GM19468 (cell line): ENCODE measurements at regions not wholly inside any gene's neighbourhood (a gene's known extent, or its start where the extent isn't known, plus 50 kb on each side); places are given as distances from the start of the nearest gene placed in this dataset.

ENCODE experiments used
- ATAC-seq: cut with Tn5 transposase; IDR thresholded peaks from one replicate; pipeline ENCODE4 v1.9.1; 2021; ENCODE audit warnings: mild to moderate bottlenecking, moderate library complexity, moderate number of reproducible peaks; ENCODE audit not compliant: unreplicated experiment; ENCODE audit errors: extremely low read depth

DNA sequence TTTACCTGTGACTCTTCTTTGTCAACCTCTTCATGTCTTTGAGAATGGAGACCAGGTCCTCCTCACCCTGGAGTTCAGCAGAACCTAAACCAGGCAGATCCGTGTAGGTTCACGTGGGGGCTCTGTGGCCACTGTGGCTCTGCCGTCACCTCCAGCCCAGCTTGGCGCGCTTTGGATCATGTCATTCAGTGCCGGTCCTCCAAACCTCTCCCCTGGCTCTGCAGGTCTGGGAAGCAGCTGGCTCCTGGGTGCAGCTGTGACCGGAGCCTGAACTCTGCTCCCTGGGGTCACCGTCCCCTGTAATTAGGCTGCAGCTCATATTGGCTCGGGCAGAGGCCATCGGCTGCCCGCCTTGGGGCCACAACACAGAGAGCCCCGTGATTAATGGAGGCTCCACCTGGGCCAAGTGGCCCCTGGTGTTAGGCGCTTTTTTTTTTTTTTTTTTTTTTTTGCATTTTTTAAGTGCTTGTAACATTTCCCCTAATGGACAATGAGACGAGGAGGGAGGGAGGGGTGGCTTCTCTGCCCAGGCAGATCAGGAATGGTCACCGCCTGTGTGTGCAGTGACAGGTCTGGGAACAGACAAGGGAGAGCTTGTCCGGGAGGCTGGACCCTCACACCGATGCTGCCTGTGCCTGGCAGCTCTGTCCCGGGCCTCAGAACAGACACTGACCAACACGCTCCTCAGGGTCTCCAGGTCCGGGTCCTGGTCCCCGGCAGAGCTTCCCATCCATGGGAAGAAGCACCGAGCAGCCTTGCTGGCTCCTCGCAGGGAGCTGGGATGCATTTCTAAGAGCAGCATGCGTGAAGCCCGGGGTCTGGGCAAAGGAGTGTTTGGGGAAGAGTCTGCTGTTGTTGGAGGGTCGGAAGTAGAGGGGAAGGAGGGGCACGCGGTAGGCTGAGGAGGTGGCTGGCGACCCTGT is 247.9 kb downstream of the SEC14L1 start:
- ATAC-seq, result no peak

DNA sequence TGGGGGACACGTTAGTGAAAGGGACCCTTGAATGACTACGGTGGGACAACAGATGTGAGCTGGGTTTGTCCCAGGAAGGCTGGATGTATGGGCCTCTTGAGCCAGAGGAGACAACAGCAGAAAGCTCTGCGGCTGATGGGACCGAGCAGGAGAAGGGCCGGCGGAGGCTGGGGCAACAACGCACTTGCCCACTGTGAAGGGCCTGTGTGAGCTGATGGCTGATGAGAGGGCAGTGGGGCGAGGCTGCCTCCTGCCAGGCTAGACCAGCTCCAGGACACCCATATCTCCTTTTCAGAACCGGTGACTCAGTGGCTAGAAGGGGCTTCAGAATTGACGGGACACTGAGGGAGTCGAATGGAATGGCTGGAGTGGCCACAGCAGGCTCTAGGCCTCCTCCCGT is 250.1 kb downstream of the SEC14L1 start:
- ATAC-seq, result no peak

- no peak for ATAC-seq
Observed at GRCh38 chr17:77391668-77392375, 251.1 kb downstream of the SEC14L1 start.

GRCh38 chr17:77392376-77393273 is 251.9 kb downstream of the SEC14L1 start:
- ATAC-seq, result no peak

- ATAC-seq, result no peak
Observed at GRCh38 chr17:77393274-77393600, 252.5 kb downstream of the SEC14L1 start.

DNA sequence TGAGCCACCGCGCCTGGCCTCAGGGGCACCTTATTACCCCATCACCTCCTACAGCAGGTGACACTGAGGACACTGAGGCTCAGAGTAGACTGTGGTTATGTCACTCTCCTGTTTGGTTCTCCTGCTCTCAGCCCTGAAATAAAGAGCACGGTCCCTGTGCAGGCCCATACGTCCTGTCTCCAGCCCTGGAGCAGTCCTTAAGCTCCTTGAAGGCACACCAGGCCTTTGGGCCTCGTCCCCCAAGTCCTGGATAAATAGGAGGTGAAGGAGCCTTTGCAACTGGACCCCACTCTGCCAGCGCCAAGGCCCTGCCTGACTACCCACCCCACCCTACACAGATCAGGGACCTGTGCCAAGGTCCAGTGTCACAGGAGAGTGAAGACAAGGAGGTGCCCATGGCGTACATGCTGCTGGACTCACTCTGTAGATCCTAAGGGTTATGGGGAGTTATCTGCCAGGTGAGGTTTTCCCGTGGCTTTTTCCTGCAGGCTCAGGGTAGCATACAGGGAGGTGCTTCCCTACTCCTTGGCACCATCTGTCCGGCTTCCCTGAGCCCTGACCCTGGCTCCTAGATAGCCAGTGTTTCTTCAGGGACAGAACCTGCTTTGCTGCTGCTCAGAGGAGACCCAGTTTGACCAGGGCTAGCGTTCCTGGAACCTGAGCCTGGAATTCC is 253.2 kb downstream of the SEC14L1 start:
- ATAC-seq, result no peak

DNA sequence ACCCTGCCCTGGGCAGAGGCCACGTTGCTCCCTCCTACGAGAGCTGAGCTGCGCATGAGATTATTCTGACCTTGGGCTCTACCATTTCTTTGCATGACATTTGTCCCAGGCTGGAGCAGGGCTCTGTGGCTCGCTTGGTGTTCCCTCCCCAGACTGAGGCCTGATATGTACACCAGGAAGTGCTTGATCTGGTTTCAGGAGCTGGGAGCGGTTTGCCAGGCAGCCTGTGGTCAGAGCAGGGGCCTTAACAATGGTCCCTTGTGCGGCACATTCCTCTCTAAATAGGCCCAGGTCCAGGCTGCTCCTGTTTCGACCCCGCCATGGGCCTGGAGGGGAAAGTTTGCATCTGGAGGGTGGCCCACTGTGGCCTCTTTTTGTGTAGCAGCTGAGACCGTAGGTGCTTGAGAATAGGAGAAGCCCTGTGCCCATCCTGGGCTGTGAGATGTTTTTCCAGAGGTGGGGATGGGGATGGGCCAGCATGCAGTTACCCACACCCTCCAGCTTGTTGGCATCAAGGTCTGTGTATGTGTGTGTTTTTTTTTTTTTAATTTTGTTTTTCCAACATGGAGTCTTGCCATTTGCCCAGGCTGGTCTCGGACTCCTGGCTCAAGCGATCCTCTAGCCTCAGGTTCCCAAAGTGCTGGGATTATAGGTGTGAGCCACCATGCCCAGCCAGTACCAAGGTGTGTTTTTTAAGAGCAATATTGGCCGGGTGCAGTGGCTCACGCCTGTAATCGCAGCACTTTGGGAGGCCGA is 253.9 kb downstream of the SEC14L1 start:
- no peak for ATAC-seq

DNA sequence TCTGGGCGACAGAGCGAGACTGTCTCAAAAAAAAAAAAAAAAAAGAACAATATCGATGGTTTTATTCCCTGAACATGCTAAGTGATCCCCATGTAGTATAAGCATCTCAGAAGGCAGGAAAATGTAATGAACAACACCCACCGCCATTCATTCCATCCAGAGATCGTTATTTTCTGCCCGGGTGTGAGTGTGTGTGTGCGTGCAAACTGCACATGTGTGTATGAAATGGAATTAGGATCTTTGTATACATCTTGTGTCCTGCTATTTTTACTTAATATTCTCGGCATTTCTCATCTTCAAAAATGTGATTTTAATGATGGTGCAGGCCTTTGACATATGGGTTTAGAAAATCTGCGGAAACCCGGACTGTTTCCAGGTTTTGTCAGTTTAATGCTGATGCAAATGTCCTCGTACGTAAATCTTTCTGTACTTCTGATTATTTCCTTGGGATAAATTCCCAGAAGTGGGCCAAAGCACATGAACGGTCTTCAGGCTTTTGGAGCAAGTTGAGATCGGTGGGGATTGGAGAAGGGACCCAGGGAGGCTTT is 254.8 kb downstream of the SEC14L1 start:
- no peak for ATAC-seq

DNA sequence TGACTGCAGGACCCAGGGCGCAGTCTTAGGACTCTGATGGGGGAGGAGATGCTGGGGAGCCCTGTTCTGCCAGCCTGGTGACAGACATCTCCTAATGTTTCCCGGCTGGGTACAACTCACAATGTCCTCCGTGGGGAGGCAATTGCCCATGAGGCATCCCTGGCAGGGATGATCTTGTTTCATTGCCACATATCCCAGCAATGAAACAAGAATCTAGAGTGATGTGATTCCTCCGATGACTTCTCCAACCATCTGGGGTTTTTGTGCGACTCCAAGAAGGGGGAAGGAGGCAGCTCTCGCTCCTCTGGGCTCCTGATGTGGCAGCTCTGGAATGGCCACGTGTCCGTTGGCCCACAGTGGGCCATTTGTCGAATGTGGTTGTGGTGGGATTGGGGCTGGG is 255.8 kb downstream of the SEC14L1 start:
- no peak for ATAC-seq

DNA sequence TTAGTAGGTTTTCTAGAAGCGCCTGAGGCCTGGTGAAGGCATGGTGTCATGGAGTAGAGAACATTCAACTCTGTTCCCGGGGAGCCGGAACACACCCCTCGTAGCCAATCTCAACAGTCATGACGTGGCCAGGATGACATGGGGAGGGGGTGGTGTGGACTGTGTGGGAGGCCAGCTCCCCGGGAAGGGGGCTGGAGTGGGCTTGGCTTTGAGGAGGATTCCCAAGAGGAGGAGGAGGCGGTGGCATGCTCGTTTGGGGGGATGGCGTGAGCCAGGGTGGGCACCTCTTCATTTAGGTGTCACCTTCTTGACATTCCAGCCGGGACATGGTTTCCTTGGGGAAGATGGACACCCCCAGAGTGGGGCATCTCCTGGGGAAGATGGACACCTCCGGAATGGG is 257.5 kb downstream of the SEC14L1 start:
- no peak for ATAC-seq

- no peak for ATAC-seq
Observed at GRCh38 chr17:77399319-77399957, 258.7 kb downstream of the SEC14L1 start.

DNA sequence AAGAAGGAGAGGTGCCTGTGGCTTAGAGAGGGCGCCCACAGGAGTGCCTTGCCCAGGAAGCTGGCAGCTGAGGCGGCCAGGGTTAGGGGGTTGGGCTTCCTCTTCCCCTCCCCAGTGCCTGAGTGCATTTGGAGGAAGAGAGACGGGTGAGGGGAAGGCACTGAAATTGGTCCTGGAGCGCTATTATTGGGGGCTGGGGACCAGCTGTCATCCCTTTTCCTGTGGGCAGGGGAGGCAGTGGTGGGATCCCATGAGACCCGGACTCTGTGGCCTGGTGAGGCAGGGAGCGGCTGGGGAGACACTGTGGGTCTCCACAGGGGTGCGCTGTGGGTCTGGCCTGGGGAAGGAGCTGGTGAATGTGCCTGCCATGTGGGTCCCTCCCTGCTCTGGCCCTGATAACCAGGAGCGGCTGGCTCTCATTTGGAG is 259.7 kb downstream of the SEC14L1 start:
- no peak for ATAC-seq

GRCh38 chr17:77402159-77402731 is 261.5 kb downstream of the SEC14L1 start:
- ATAC-seq, result no peak

DNA sequence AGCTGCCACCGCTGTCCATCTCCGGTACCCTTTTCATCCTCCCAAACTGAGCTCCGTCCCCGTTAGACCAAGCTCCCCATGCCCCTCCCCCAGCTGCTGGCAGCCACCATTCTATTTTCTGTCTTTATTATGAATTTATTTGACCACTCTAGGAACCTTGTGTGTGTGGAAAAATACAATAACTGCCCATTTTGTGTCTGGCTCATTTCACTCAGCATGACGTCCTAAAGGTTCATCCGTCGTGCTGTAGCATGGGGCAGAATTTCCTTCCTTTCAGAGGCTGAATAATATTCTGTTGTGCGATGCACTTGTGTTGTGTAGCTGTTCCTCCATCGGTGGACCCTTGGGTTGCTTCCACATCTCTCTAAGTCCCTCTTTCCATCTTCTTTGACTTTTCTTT is 263.1 kb downstream of the SEC14L1 start:
- no peak for ATAC-seq

- ATAC-seq, result no peak
Observed at GRCh38 chr17:77404812-77405581, 264.2 kb downstream of the SEC14L1 start.

DNA sequence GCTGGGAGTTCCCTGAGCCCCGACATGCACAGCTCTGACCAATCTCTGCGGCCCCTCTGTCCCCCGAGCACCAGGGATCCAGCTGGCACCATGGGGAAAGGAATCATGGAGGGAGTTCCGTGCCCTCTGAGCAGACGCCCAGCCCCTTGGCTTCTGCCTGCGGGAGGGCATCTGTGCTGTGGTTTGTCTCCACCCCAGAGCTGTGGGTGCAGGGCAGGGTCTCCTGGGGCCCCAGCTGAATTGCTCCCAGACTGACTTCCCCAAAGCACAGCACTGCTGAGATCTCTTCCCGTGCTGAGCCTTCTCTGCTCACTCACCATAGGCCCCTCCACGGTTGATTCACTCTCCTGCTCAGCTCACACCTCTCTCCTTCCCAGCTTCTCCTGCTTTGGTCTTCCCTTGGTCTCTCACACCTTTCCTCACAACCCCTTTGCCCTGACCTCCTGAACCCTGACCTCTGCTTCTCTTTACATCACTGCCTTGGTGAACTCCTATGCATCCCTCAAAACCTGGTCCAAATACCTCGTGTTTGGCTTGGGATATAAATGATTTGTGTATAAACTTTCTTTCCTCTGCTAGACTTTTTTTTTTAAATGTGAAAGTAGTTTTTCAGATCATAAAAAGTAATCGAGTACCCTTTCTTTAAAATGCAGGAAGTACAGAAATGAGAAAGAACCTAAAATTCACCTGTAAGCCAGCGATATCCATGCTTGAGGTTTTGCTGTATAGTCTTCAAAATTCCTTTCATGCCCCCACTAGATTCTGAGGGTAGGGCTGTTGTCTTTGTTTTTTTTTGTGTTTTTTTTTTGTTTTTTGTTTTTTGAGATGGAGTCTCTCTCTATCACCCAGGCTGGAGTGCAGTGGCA is 265.3 kb downstream of the SEC14L1 start:
- ATAC-seq, result no peak
